ENCODE measurements at regions not wholly inside any gene's neighbourhood (a gene's known extent, or its start where the extent isn't known, plus 50 kb on each side); places are given as distances from the start of the nearest gene placed in this dataset.

DNA sequence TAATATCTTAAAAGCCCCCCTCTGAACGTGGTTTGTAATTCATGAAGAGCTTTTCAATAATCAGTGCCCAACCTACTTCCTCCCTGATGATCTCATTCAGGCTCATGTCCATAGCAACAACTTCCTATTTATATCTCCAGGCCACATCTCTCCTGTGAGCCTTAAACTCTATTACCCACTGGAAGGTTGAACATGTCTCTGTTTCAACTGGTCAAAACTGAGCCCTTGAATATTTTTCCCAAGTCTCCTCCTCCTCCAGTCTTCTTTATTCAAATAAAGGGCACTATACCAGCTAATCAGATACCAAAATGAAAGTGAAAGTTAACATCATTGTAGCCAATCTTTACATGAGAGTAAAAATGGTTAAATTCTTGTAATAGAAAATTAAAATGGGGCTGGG lies 63.7 kb upstream of the ITGA4 start:
- ChIA-PET POLR2A (no interaction called here), CTCF (interaction anchor here (1.2 kb wide), 1 partner anchor 64 kb away, joined by 3 read pairs; the partner anchor contains the start of gene ITGA4)
- DNase-seq (ENCODE audit: low read depth, low spot score), result no peak
- peak overlapping the region; percentile 5; the same call in 1 of the 2 replicates for H3K4me3 ChIP-seq (ENCODE audit: low read depth, low read length)
- no peaks in the 10 kb centered on the region for H3K9me3 ChIP-seq (ENCODE audit: control insufficient read depth, insufficient read depth, low read length)
- no peak for TF ChIP-seq CTCF (IDR thresholded peaks at IDR 0.05; ENCODE audit: low read depth, low read length)
- H3K27ac ChIP-seq (ENCODE audit: low read depth, low read length), result no peak overlapping the region
- H3K27me3 ChIP-seq (ENCODE audit: control insufficient read depth, insufficient read depth, low read length), result no peaks in the 10 kb centered on the region

DNA sequence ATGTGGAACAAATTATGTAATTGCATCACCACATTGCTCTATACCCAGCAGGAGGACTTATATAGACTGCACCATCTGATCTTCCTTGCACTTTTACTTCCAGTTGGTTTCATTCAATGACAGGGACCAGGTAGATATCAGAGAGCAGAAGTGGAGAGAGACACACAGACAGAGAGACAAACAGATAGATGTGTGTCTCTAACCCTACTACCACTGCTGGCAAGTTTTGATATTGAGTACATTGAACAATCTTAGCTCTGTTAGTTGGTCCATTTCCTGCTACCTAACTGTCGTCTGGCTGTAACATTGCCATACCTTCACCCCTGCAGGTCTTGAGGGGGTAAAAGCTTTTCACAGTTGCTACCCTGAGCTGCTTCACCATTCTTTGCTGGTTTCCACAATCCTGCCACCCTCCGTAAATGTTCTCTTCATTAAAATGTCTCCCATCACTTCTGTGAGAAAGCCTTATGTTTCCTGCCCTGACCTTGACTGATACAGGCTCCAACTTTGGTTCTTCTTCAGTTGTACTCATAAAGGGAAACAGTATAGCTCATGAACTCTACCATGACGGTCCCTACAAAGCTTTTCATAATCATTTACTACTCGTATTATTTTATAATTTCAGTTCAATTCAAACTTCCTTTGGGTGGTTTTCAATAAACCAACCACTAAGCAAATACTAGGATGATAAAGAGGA lies 62.3 kb upstream of the ITGA4 start:
- ChIA-PET CTCF (no interaction called here), POLR2A (no interaction called here)

DNA sequence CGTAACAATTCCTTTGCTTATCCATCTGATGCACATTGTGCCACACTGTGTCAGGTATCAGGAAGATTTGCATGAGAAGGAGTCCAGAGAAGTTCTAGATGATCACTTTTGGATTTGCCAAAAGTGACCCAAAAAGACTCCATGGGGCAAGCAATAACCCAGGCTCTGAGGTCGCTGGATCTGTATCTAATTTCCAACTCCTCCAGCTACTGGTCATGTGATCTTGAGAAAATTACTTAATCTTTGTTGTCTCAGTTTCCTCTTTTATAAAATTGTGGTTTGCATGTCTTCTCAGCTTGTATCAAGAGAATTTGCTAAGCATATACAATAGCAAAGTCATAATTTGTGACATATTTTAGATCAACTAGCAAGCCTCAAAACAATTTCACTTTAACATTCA lies 61.3 kb upstream of the ITGA4 start:
- no peak for DNase-seq (ENCODE audit: low read depth, low spot score)
- H3K27me3 ChIP-seq (ENCODE audit: control insufficient read depth, insufficient read depth, low read length), result no peaks in the 10 kb centered on the region
- no peak overlapping the region for H3K27ac ChIP-seq (ENCODE audit: low read depth, low read length)
- H3K9me3 ChIP-seq (ENCODE audit: control insufficient read depth, insufficient read depth, low read length), result no peaks in the 10 kb centered on the region
- H3K4me3 ChIP-seq (ENCODE audit: low read depth, low read length), result no peak overlapping the region
- ChIA-PET POLR2A (no interaction called here), CTCF (interaction anchor here (0.9 to 1.3 kb wide), 2 partner anchors 23 to 71 kb away, joined by 3 read pairs; no protein-coding TSS in a partner anchor)
- TF ChIP-seq CTCF (IDR thresholded peaks at IDR 0.05; ENCODE audit: low read depth, low read length), result no peak

More for the DNA sequence above, 62.3 kb upstream of the ITGA4 start:
- Histone ChIP-seq H3K9me3 (ENCODE audit: control insufficient read depth, insufficient read depth, low read length) (no peaks in the 10 kb centered on the region), H3K4me3 (ENCODE audit: low read depth, low read length) (no peak overlapping the region), H3K27me3 (ENCODE audit: control insufficient read depth, insufficient read depth, low read length) (no peaks in the 10 kb centered on the region), H3K27ac (ENCODE audit: low read depth, low read length) (no peak overlapping the region)
- DNase-seq (ENCODE audit: low read depth, low spot score), result no peak
- TF ChIP-seq CTCF (IDR thresholded peaks at IDR 0.05; ENCODE audit: low read depth, low read length), result no peak

DNA sequence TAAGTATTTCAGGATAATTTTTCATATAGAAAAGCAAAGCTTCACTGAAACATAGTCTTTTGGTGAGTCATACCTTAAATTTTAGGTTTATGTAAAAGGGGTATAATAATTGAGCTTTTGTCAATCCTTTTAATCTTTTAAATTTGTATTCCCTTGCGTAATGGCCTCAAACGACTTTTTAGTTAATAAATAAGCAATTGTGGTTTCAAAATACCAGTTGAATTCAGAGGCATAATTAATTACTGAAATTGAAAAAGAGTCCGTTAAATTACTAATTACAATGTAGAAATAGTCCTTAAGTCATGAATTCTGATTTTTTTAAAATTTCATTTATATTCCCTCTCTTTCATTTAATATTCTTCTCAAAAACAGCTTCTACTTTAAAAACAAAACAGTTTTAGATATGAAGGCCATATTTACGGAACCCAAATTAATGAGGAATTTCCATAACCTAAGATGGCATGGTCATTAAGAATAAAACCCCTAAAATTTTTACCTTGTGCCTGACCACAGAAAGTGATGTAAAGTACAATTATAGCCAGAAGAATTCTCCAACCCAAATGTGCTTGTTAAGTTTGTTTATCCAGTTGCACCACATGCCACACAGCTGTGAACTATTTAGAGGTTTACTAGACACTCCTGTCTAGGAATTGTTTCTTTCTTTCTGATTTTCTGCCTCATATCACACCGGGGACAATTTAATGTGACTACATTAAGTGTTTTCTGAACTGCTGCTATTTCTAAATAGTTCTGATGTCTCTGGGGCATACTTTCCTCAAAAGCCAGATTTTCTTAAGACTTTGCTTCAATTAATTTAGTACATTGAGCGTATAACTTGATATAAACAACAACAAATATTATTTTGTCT lies 60.7 kb upstream of the ITGA4 start:
- H3K27ac ChIP-seq (ENCODE audit: low read depth, low read length), result no peak overlapping the region
- ChIA-PET POLR2A (no interaction called here), CTCF (interaction anchor here (0.9 to 1.5 kb wide), 3 partner anchors 23 to 292 kb away, joined by 3 read pairs; no protein-coding TSS in a partner anchor)
- no peaks in the 10 kb centered on the region for H3K27me3 ChIP-seq (ENCODE audit: control insufficient read depth, insufficient read depth, low read length)
- DNase-seq (ENCODE audit: low read depth, low spot score), result no peak
- no peaks in the 10 kb centered on the region for H3K9me3 ChIP-seq (ENCODE audit: control insufficient read depth, insufficient read depth, low read length)
- no peak for TF ChIP-seq CTCF (IDR thresholded peaks at IDR 0.05; ENCODE audit: low read depth, low read length)
- no peak overlapping the region for H3K4me3 ChIP-seq (ENCODE audit: low read depth, low read length)

DNA sequence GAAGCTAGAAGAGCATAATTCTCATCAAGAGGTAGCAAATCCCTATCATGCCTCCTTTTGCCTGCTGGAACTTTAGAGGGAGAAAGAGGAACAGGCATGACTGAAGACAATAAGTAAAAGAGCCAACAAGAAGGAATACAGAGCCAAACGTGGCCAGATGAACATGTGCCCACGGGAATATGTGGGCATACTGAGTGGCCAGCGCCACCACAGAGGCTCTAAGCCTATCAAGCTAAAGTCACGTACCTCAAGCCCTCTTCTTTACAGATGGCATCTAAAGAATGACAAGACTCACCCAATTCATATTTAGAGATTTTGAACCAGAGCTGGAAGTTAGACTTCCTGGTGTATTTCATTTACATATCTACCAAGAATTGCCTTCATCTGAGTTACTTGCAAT lies 59.9 kb upstream of the ITGA4 start:
- no peaks in the 10 kb centered on the region for H3K27me3 ChIP-seq (ENCODE audit: control insufficient read depth, insufficient read depth, low read length)
- H3K4me3 ChIP-seq (ENCODE audit: low read depth, low read length), result no peak overlapping the region
- POLR2A ChIA-PET, result no interaction called here
- no peak overlapping the region for H3K27ac ChIP-seq (ENCODE audit: low read depth, low read length)
- no peak for TF ChIP-seq CTCF (IDR thresholded peaks at IDR 0.05; ENCODE audit: low read depth, low read length)
- DNase-seq (ENCODE audit: low read depth, low spot score), result no peak
- no peaks in the 10 kb centered on the region for H3K9me3 ChIP-seq (ENCODE audit: control insufficient read depth, insufficient read depth, low read length)
- CTCF ChIA-PET, result interaction anchor here (1.3 to 1.5 kb wide), 2 partner anchors 24 to 293 kb away, joined by 3 read pairs; no protein-coding TSS in a partner anchor
